GM18868 (cell line): ENCODE measurements at regions not wholly inside any gene's neighbourhood (a gene's known extent, or its start where the extent isn't known, plus 50 kb on each side); places are given as distances from the start of the nearest gene placed in this dataset.

ENCODE experiments used
- ATAC-seq: cut with Tn5 transposase; IDR thresholded peaks from one replicate; pipeline ENCODE4 v1.9.1; 2021; ENCODE audit warnings: mild to moderate bottlenecking, moderate library complexity; ENCODE audit not compliant: unreplicated experiment

GRCh38 chr6:14816116-14816859 is 429.6 kb upstream of the JARID2 start:
- ATAC-seq, result no peak

GRCh38 chr6:14817074-14817473 is 428.8 kb upstream of the JARID2 start:
- no peak for ATAC-seq

GRCh38 chr6:14818422-14818884 is 427.4 kb upstream of the JARID2 start:
- ATAC-seq, result no peak

- no peak for ATAC-seq
Observed at GRCh38 chr6:14819001-14819400, 426.9 kb upstream of the JARID2 start.

- ATAC-seq, result no peak
Observed at GRCh38 chr6:14819840-14820420, 425.9 kb upstream of the JARID2 start.

GRCh38 chr6:14822012-14822553 is 423.8 kb upstream of the JARID2 start:
- no peak for ATAC-seq

GRCh38 chr6:14822679-14823078 is 423.2 kb upstream of the JARID2 start:
- ATAC-seq, result no peak

- no peak for ATAC-seq
Observed at GRCh38 chr6:14824060-14824459, 421.8 kb upstream of the JARID2 start.

- no peak for ATAC-seq
Observed at GRCh38 chr6:14824484-14825275, 421.2 kb upstream of the JARID2 start.

- ATAC-seq, result no peak
Observed at GRCh38 chr6:14826456-14826855, 419.4 kb upstream of the JARID2 start.

GRCh38 chr6:14827354-14827753 is 418.5 kb upstream of the JARID2 start:
- no peak for ATAC-seq

- ATAC-seq, result no peak
Observed at GRCh38 chr6:14828201-14828611, 417.7 kb upstream of the JARID2 start.

- ATAC-seq, result no peak
Observed at GRCh38 chr6:14831070-14831469, 414.8 kb upstream of the JARID2 start.

- no peak for ATAC-seq
Observed at GRCh38 chr6:14831937-14832336, 413.9 kb upstream of the JARID2 start.

GRCh38 chr6:14832427-14832826 is 413.4 kb upstream of the JARID2 start:
- no peak for ATAC-seq

- no peak for ATAC-seq
Observed at GRCh38 chr6:14834851-14835530, 410.9 kb upstream of the JARID2 start.

- no peak for ATAC-seq
Observed at GRCh38 chr6:14837435-14837834, 408.4 kb upstream of the JARID2 start.

GRCh38 chr6:14838133-14838583 is 407.7 kb upstream of the JARID2 start:
- ATAC-seq, result no peak

GRCh38 chr6:14841901-14842421 is 403.9 kb upstream of the JARID2 start:
- no peak for ATAC-seq

GRCh38 chr6:14844411-14844810 is 401.5 kb upstream of the JARID2 start:
- ATAC-seq, result no peak

- no peak for ATAC-seq
Observed at GRCh38 chr6:14848019-14848418, 397.9 kb upstream of the JARID2 start.
